ENCODE measurements at regions not wholly inside any gene's neighbourhood (a gene's known extent, or its start where the extent isn't known, plus 50 kb on each side); places are given as distances from the start of the nearest gene placed in this dataset.

GRCh38 chr1:109826930-109827349 is 63.2 kb upstream of the EPS8L3 start:
- DNase-seq (ENCODE audit: low read depth in 2 of 2) = no peak

- no peak for DNase-seq (ENCODE audit: low read depth in 2 of 2)
These were observed 62.7 kb upstream of the EPS8L3 start for GRCh38 chr1:109826446-109826845.

- DNase-seq (ENCODE audit: low read depth in 2 of 2) = no peak
These were observed 60.8 kb upstream of the EPS8L3 start for GRCh38 chr1:109824349-109825115.

DNA sequence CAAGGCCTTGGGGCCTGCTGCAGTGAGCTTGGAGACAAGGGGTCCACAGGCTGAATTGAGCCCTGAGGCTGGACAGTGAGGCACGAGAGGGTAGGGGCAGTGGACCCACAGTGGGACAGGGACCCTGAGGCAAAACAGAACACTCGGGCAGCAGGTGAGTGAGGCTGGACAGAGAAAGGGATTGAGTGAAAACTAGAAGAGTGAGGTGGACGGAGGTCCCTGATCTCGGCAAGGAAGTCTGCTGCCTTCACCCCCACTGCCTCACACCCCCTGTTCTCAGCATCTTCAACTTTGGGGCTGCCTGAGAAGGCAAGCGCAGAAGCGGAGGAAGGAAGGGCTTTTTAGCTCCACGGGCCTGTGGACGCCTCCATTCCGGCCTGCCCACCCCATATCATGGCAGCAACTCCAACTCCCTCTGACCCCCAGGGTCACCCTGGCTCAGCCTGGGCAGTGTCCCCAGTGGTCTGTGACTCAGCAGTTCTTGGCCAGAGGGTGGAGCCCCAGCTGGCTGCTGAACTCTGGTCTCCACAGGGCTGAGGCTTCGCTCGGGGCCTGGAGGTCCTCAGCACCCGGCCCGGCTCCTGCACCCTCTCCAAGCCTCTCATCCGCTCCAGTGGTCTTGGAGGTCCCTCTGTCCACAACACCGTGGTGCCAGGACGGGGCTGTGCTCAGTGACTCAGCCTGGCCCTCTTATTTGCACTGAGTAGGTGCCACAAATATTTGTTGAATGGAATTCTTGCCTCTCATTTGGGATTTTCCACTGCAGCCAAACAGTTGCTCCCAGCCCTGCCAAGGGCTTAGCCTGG is 60.0 kb upstream of the EPS8L3 start:
- no peak for DNase-seq (ENCODE audit: low read depth in 2 of 2)

DNA sequence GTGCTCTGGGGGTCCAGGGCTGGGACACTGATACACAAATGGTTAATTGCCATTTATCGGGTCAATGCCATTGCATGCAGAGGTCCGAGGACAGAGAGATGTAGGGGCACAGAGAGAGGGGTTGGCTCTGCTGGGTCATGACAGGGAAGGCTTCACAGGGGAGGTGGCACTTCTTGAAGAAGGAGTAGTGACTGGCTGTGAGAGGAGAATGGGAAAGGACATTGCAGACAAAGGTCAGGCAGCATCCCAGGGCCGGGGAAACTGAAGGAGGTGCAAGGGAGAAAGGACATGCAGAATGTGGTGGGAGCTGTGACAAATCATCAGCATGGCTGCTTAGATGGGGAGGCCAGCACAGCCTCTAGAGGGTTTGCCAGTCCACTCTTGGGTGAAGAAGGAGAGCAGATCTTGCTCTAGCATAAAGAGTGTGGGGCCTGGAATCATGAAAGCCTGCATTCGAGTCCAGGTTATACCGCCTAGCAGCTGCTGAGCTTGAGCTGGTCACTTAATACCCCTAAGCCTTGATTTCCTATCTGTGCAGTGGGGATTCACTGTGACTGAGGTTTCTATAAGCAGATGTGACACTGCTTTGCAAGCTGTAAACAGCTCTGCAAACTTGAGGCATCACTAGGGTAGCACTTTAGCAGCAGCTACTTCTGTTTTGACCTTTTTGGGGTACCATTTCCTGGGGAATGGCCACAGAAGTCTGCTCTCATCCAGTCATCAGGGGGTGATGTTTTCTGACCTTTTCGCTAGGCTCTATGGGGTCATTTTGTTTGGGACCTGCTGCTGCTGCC is 59.2 kb upstream of the EPS8L3 start:
- no peak for DNase-seq (ENCODE audit: low read depth in 2 of 2)

- no peak for DNase-seq (ENCODE audit: low read depth in 2 of 2)
These were observed 58.4 kb upstream of the EPS8L3 start for GRCh38 chr1:109821831-109822745.

- DNase-seq (ENCODE audit: low read depth in 2 of 2) = peak; percentile 53 to 58
These were observed 57.5 kb upstream of the EPS8L3 start for GRCh38 chr1:109821221-109821669.

GRCh38 chr1:109819906-109820305 is 56.2 kb upstream of the EPS8L3 start:
- no peak for DNase-seq (ENCODE audit: low read depth in 2 of 2)

DNA sequence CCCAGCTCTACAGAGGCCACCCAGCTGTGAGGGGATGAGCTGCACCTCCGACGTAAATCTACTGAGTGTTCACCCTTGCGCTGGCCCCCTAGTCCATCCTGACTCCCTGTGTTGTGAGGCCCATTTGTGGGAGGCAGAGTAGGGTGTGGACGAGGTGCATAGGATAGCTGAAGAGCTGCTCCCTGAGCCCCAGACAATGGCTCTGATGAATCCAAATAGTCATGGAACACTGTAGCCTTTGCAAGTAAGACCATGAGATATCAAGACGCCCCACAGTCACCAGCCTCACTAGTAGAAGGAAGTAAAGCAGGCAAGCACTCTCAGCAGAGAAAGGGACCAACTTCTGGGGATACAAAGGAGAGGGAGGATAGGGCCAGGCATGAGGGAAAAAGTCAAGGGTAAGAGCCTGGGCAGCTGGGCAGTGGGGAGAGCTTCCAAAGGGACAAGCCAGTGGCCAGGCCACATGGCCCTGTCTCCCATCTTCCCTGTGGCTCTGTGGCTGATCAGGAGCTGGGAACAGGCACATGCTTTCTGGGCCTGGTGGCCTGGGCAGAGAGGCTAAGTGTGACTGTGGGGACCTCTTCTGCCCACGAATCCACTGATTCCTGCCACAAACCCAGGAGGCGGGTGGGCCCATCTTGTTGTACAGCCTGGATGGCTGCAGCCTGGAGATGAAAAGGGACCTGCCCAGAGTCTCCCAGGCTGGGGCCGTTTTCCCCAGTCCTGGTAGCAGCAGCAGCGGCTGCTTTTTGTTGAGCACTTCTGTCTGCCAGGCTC is 55.5 kb upstream of the EPS8L3 start:
- DNase-seq (ENCODE audit: low read depth in 2 of 2) = no peak

DNA sequence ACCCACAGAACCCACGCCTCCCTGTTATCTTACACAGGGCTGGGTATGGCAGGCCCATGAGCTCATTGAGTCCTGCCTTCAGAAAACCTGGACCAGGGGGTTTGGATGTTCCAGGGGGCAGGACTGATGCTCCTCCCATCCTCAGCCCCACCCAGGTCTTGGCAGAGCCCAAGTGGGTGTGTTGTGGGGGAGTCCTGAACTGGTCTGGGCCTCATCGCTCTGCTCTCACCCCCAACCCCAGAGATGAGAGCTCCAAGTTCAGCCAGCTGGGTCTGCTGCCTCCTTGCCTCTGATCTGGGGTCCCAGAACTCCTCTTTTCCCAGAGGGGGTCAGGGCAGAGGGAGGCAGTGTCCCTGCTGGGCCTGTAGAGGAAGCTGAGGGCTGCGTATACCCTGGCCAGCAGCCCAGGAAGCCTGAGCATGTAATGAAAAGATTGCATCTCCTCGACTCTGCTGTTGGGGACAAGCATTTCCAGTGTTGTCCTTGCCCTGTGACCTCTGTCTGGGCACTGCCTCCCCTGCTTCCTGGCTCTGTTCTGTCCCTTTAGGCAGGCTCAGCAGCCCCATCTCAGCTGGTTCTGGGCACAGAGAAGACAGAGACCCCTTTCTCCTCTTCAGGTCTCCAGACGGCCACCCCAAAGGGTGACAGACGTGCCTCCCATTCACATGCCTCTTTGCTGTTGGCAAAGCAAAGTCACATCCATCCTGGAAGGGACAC is 54.7 kb upstream of the EPS8L3 start:
- no peak for DNase-seq (ENCODE audit: low read depth in 2 of 2)

DNA sequence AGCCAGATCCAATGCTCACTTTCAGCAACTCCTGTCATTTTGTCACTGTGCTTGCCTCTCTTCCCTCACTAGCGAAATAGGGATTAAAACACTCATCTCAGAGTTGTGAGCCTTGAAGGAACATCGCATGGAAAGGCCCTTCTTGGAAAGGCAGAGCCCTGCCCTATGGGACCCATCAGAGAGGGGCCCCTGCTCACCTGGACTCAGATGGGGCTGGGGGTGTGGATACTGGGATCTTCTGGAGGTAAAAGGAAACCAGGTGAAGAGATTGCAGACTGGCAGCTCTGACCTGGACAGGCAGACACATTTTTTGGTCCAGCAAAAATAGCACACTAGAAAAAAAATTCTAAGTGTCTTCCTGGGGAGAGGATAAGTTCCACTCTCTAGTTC is 54.2 kb upstream of the EPS8L3 start:
- no peak for DNase-seq (ENCODE audit: low read depth in 2 of 2)

GRCh38 chr1:109816975-109817535 is 53.3 kb upstream of the EPS8L3 start:
- DNase-seq (ENCODE audit: low read depth in 2 of 2) = no peak

DNA sequence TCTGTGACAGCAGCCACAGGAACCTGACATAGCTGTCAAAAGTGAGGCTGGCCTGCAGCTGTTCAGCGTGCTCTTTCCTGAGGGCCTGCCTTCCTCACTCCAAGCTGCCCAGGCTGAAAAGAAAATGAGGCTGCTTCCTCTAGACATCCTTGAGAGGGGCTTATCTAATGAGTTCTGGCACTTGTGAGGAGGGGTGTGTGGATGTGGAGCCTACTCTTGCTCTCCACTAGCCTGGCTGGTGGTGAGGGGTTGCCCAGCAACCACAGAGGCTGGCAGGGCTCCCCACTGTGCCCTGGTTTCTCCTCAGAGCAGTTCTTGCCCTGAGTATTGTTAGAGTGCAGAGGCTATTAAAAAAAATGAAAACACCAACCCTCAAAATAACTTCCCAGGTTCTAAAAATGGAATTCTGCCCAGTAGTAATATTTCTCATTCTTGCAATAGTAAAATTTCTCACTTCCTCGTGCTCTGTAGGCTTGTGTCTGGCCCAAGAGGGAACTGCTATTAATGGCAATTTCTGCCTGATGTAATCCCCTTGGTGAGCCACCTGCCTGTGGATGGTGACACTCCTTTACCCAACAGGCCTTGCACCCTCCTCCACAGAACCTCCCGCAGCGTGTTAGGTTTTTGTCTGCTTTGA is 52.6 kb upstream of the EPS8L3 start:
- no peak for DNase-seq (ENCODE audit: low read depth in 2 of 2)

GRCh38 chr1:109815809-109816174 is 52.1 kb upstream of the EPS8L3 start:
- no peak for DNase-seq (ENCODE audit: low read depth in 2 of 2)

DNA sequence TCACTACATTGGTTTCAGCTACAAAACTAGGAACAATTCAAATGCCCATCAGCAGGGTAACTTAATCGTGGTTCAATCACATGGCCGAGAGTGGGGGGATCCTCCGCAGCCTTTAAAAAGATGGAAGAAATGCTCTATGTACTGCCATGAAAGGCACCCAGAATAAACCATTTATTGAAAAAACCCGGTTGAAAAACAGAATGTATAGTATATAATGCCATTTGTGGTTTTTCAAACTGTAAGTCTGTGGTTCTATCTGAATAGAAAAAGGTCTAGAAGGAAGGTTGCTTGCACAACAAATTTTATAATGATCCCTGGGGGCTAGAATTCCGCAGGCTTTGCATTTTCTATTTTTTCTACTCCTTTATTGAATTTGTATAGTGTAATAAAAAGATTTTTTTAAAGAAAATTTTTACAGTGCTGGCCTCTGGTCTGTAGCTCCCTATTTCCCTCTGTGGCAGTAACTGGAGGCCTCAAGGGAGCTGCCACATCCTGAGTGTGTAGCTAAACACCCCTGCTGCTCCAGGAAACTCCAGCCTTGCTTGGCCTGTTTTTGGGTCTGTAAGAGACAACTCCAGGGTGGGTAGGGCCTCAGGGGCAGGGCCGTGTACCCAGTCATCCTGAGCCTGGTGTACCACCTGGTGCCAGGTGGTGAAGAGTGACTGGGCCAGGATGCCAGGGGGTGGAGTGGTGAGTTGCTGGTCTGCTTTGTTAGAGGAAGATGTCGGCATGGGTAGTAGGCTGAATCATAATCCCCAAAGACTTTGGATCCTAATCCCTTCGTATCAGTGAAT is 51.5 kb upstream of the EPS8L3 start:
- no peak for DNase-seq (ENCODE audit: low read depth in 2 of 2)

GRCh38 chr1:109814223-109814622 is 50.5 kb upstream of the EPS8L3 start:
- no peak for DNase-seq (ENCODE audit: low read depth in 2 of 2)
